ENCODE measurements at regions not wholly inside any gene's neighbourhood (a gene's known extent, or its start where the extent isn't known, plus 50 kb on each side); places are given as distances from the start of the nearest gene placed in this dataset.
A peak's percentile ranks its signal among the peaks of the same experiment; 100 is the strongest.

- Histone ChIP-seq H3K4me2 (ENCODE audit: insufficient read depth, insufficient read length, low read length) (no peak overlapping the region), H3K79me2 (ENCODE audit: insufficient read depth, low read length) (no peaks in the 10 kb centered on the region), H4K91ac (ENCODE audit: insufficient read length, low read depth, low read length) (no peak overlapping the region), H4K8ac (replicated peaks; ENCODE audit: insufficient read length, low read depth, low read length) (no peak overlapping the region), H3K18ac (ENCODE audit: insufficient read length, low read depth, low read length) (no peak overlapping the region), H3K14ac (ENCODE audit: insufficient read depth, low read length) (no peak overlapping the region), H3K23ac (ENCODE audit: insufficient read length, low read depth, low read length) (no peak overlapping the region), H2AFZ (ENCODE audit: low read length) (no peak overlapping the region), H2AK5ac (ENCODE audit: insufficient read length, low read length) (no peak overlapping the region), H3K4ac (ENCODE audit: low read depth, low read length) (no peak overlapping the region), H2BK15ac (ENCODE audit: low read depth, low read length) (no peak overlapping the region), H2BK120ac (ENCODE audit: low read depth, low read length, poor library complexity, severe bottlenecking) (no peak overlapping the region), H3K56ac (ENCODE audit: insufficient read length, low read depth, low read length) (no peak overlapping the region), H3K23me2 (ENCODE audit: insufficient read length, low read depth, low read length, poor library complexity, severe bottlenecking) (no peaks in the 10 kb centered on the region), H4K5ac (ENCODE audit: insufficient read length, low read depth, low read length) (no peak overlapping the region), H3T11ph (ENCODE audit: low read length) (no peak overlapping the region), H3K27me3 (ENCODE audit: insufficient read depth, low read length) (no peaks in the 10 kb centered on the region), H3K4me1 (ENCODE audit: insufficient read depth, low read length) (peaks cover 12% of the 10 kb centered on the region; the same call in 1 of the 2 replicates), H2BK5ac (ENCODE audit: insufficient read length, low read length) (no peak overlapping the region), H2BK20ac (ENCODE audit: low read depth, low read length, poor library complexity, severe bottlenecking) (no peak overlapping the region), H4K20me1 (ENCODE audit: control insufficient read depth, insufficient read depth, insufficient read length) (no peaks in the 10 kb centered on the region), H3K27ac (ENCODE audit: insufficient read length, low read depth, low read length) (peak overlapping the region; percentile 39), H3K9ac (ENCODE audit: extremely low read depth, insufficient read length, low read length) (no peak overlapping the region), H2BK12ac (ENCODE audit: insufficient read length, low read depth, low read length) (no peak overlapping the region), H3K9me3 (ENCODE audit: control insufficient read depth, low read depth, low read length) (no peaks in the 10 kb centered on the region), H3K79me1 (ENCODE audit: insufficient read depth, low read depth, low read length, poor library complexity, severe bottlenecking) (no peaks in the 10 kb centered on the region)
- peaks cover 3% of the 10 kb centered on the region in 2 experiments; a peak in 2 of 5 replicates for H3K9me3 Mint-ChIP-seq
- no peak overlapping the region for H3K4me3 Mint-ChIP-seq
- TF ChIP-seq, protein P1, sequence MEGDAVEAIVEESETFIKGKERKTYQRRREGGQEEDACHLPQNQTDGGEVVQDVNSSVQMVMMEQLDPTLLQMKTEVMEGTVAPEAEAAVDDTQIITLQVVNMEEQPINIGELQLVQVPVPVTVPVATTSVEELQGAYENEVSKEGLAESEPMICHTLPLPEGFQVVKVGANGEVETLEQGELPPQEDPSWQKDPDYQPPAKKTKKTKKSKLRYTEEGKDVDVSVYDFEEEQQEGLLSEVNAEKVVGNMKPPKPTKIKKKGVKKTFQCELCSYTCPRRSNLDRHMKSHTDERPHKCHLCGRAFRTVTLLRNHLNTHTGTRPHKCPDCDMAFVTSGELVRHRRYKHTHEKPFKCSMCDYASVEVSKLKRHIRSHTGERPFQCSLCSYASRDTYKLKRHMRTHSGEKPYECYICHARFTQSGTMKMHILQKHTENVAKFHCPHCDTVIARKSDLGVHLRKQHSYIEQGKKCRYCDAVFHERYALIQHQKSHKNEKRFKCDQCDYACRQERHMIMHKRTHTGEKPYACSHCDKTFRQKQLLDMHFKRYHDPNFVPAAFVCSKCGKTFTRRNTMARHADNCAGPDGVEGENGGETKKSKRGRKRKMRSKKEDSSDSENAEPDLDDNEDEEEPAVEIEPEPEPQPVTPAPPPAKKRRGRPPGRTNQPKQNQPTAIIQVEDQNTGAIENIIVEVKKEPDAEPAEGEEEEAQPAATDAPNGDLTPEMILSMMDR (conservative IDR thresholded peaks at IDR 0.05) = no peak
- WGBS (ENCODE audit: extremely low coverage, insufficient read length, low lambda C conversion rate) = no CpG with 5 or more reads among the region's 4 CpGs
- no peak overlapping the region for H3K27ac Mint-ChIP-seq
- no peak for DNase-seq
- H3K27me3 Mint-ChIP-seq (ENCODE audit: low read depth) = peaks cover 2% of the 10 kb centered on the region
- peaks cover 22 to 26% of the 10 kb centered on the region in 2 experiments for H3K4me1 Mint-ChIP-seq
- peaks cover 0 to 6% (median 3%) of the 10 kb centered on the region in 3 experiments; a peak in 2 of 7 replicates for H3K36me3 Mint-ChIP-seq (ENCODE audit: insufficient read depth in 1 of 3, low read depth in 3 of 3)
These were observed 152.7 kb upstream of the CDIN1 start for GRCh38 chr15:36426691-36427090.

Data from H9 (cell line).